ENCODE measurements at regions not wholly inside any gene's neighbourhood (a gene's known extent, or its start where the extent isn't known, plus 50 kb on each side); places are given as distances from the start of the nearest gene placed in this dataset.

- TF ChIP-seq, protein P1, sequence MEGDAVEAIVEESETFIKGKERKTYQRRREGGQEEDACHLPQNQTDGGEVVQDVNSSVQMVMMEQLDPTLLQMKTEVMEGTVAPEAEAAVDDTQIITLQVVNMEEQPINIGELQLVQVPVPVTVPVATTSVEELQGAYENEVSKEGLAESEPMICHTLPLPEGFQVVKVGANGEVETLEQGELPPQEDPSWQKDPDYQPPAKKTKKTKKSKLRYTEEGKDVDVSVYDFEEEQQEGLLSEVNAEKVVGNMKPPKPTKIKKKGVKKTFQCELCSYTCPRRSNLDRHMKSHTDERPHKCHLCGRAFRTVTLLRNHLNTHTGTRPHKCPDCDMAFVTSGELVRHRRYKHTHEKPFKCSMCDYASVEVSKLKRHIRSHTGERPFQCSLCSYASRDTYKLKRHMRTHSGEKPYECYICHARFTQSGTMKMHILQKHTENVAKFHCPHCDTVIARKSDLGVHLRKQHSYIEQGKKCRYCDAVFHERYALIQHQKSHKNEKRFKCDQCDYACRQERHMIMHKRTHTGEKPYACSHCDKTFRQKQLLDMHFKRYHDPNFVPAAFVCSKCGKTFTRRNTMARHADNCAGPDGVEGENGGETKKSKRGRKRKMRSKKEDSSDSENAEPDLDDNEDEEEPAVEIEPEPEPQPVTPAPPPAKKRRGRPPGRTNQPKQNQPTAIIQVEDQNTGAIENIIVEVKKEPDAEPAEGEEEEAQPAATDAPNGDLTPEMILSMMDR (IDR thresholded peaks at IDR 0.05; ENCODE audit: unreplicated experiment): no peak
- peaks cover 19% of the 10 kb centered on the region for H3K4me1 Mint-ChIP-seq (ENCODE audit: insufficient read depth, unreplicated experiment)
- no peak overlapping the region for H3K4me3 Mint-ChIP-seq (ENCODE audit: unreplicated experiment)
- intact Hi-C loops (cut with micrococcal nuclease): no loop called here
- H3K27ac Mint-ChIP-seq (ENCODE audit: low read depth, unreplicated experiment): no peak overlapping the region
- H3K36me3 Mint-ChIP-seq (ENCODE audit: insufficient read depth, unreplicated experiment): no peaks in the 10 kb centered on the region
- no peaks in the 10 kb centered on the region for H3K9me3 Mint-ChIP-seq (ENCODE audit: unreplicated experiment)
- H3K27me3 Mint-ChIP-seq (ENCODE audit: insufficient read depth, unreplicated experiment): no peaks in the 10 kb centered on the region
- POLR2A ChIA-PET: interaction anchor here (1.2 kb wide), 1 partner anchor 9 kb away, joined by 3 read pairs; no protein-coding TSS in a partner anchor
- BruUV-seq (replicated peaks): no TSS peak
- CTCF ChIA-PET: interaction anchor here (0.6 to 1.2 kb wide), 2 partner anchors 10 to 46 kb away, joined by 4 to 6 read pairs; no protein-coding TSS in a partner anchor
- DNase-seq (ENCODE audit: unreplicated experiment): no peak
Measured at GRCh38 chr6:15874821-15875220, 212.0 kb upstream of the DTNBP1 start.

GRCh38 chr6:15874326-15874725 is 211.5 kb upstream of the DTNBP1 start:
- intact Hi-C loops (cut with micrococcal nuclease): no loop called here
- no peak for DNase-seq (ENCODE audit: unreplicated experiment)
- CTCF ChIA-PET: interaction anchor here (0.6 to 1.2 kb wide), 2 partner anchors 10 to 45 kb away, joined by 4 to 6 read pairs; no protein-coding TSS in a partner anchor
- H3K27ac Mint-ChIP-seq (ENCODE audit: low read depth, unreplicated experiment): no peak overlapping the region
- H3K36me3 Mint-ChIP-seq (ENCODE audit: insufficient read depth, unreplicated experiment): no peaks in the 10 kb centered on the region
- H3K4me1 Mint-ChIP-seq (ENCODE audit: insufficient read depth, unreplicated experiment): peaks cover 17% of the 10 kb centered on the region
- H3K27me3 Mint-ChIP-seq (ENCODE audit: insufficient read depth, unreplicated experiment): no peaks in the 10 kb centered on the region
- no TSS peak for BruUV-seq (replicated peaks)
- TF ChIP-seq, protein P1 (IDR thresholded peaks at IDR 0.05; ENCODE audit: unreplicated experiment): no peak
- POLR2A ChIA-PET: interaction anchor here (0.9 to 1.2 kb wide), 2 partner anchors 9 to 257 kb away, joined by 3 read pairs; no protein-coding TSS in a partner anchor
- H3K9me3 Mint-ChIP-seq (ENCODE audit: unreplicated experiment): no peaks in the 10 kb centered on the region
- H3K4me3 Mint-ChIP-seq (ENCODE audit: unreplicated experiment): no peak overlapping the region

GRCh38 chr6:15872241-15873103 is 209.6 kb upstream of the DTNBP1 start:
- Mint-ChIP-seq H3K27ac (ENCODE audit: low read depth, unreplicated experiment) (no peak overlapping the region), H3K9me3 (ENCODE audit: unreplicated experiment) (no peaks in the 10 kb centered on the region), H3K27me3 (ENCODE audit: insufficient read depth, unreplicated experiment) (no peaks in the 10 kb centered on the region), H3K4me1 (ENCODE audit: insufficient read depth, unreplicated experiment) (peaks cover 17% of the 10 kb centered on the region), H3K36me3 (ENCODE audit: insufficient read depth, unreplicated experiment) (no peaks in the 10 kb centered on the region), H3K4me3 (ENCODE audit: unreplicated experiment) (no peak overlapping the region)
- ChIA-PET POLR2A (interaction anchor here (0.6 kb wide), 1 partner anchor 109 kb away, joined by 3 read pairs; no protein-coding TSS in a partner anchor), CTCF (no interaction called here)
- intact Hi-C loops (cut with micrococcal nuclease): no loop called here
- peak; percentile 42 for DNase-seq (ENCODE audit: unreplicated experiment)
- TF ChIP-seq, protein P1 (IDR thresholded peaks at IDR 0.05; ENCODE audit: unreplicated experiment): no peak
- BruUV-seq (replicated peaks): no TSS peak

DNA sequence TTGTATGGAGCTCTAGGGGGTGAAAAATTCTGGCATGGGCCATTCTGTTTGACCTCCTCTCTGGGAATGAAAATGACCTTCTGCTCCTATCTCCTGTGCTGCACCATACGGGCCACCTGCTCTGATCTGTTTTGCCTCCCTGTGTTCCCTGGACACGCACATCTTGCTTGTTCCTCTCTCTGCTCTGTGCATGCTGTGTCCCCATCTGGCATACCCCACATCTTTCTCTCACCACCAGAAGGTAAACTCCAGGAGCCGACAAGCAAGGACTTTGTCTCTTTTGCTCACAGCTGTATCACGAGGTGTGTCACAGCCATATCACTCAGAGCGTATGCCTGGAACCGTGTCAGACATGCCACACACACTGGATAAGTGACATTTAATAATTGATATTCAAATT is 208.4 kb upstream of the DTNBP1 start:
- Mint-ChIP-seq H3K4me1 (ENCODE audit: insufficient read depth, unreplicated experiment) (peaks cover 12% of the 10 kb centered on the region), H3K36me3 (ENCODE audit: insufficient read depth, unreplicated experiment) (no peaks in the 10 kb centered on the region), H3K27ac (ENCODE audit: low read depth, unreplicated experiment) (no peak overlapping the region), H3K4me3 (ENCODE audit: unreplicated experiment) (no peak overlapping the region), H3K9me3 (ENCODE audit: unreplicated experiment) (no peaks in the 10 kb centered on the region), H3K27me3 (ENCODE audit: insufficient read depth, unreplicated experiment) (no peaks in the 10 kb centered on the region)
- TF ChIP-seq, protein P1 (IDR thresholded peaks at IDR 0.05; ENCODE audit: unreplicated experiment): no peak
- DNase-seq (ENCODE audit: unreplicated experiment): no peak
- POLR2A ChIA-PET: no interaction called here
- CTCF ChIA-PET: no interaction called here
- no TSS peak for BruUV-seq (replicated peaks)
- intact Hi-C loops (cut with micrococcal nuclease): no loop called here

Measured in MCF 10A (cell line).